ENCODE measurements at regions not wholly inside any gene's neighbourhood (a gene's known extent, or its start where the extent isn't known, plus 50 kb on each side); places are given as distances from the start of the nearest gene placed in this dataset.

DNA sequence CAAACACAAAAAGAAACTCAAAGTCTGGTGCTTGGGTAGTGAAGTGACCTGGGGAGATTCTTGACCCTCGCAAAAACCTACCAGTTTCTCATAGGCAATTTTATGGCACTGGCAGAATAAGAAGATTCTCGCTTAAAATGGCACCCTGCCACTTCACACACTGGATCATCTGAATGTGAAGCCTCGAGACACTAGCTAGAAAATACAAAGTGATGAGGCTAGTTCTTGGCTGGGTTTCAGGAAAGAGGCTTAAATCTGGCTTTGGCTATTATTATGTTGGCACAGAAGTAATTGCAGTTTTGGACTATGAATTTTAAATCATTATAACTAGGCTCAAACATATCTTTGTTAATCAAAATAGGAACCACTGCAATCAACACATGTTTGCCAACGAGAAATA, 634.7 kb upstream of the BOD1L1 start:
- H3K27ac ChIP-seq, result no peak overlapping the region
- H3K4me1 ChIP-seq, result no peaks in the 10 kb centered on the region
- H3K4me3 ChIP-seq, result no peak overlapping the region
- H3K36me3 ChIP-seq, result no peaks in the 10 kb centered on the region
- H3K9me3 ChIP-seq, result no peaks in the 10 kb centered on the region
- TF ChIP-seq EP300 (IDR thresholded peaks at IDR 0.05) (no peak), POLR2AphosphoS5 (IDR thresholded peaks at IDR 0.05) (no peak), POLR2A (IDR thresholded peaks at IDR 0.05) (no peak)
- TF ChIP-seq, protein P1, sequence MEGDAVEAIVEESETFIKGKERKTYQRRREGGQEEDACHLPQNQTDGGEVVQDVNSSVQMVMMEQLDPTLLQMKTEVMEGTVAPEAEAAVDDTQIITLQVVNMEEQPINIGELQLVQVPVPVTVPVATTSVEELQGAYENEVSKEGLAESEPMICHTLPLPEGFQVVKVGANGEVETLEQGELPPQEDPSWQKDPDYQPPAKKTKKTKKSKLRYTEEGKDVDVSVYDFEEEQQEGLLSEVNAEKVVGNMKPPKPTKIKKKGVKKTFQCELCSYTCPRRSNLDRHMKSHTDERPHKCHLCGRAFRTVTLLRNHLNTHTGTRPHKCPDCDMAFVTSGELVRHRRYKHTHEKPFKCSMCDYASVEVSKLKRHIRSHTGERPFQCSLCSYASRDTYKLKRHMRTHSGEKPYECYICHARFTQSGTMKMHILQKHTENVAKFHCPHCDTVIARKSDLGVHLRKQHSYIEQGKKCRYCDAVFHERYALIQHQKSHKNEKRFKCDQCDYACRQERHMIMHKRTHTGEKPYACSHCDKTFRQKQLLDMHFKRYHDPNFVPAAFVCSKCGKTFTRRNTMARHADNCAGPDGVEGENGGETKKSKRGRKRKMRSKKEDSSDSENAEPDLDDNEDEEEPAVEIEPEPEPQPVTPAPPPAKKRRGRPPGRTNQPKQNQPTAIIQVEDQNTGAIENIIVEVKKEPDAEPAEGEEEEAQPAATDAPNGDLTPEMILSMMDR (IDR thresholded peaks at IDR 0.05), result no peak
- no peak for DNase-seq (ENCODE audit: low spot score in 2 of 2)
- 47% methylated on average over 4 of the region's 4 CpGs for WGBS
- no peaks in the 10 kb centered on the region for H3K27me3 ChIP-seq

DNA sequence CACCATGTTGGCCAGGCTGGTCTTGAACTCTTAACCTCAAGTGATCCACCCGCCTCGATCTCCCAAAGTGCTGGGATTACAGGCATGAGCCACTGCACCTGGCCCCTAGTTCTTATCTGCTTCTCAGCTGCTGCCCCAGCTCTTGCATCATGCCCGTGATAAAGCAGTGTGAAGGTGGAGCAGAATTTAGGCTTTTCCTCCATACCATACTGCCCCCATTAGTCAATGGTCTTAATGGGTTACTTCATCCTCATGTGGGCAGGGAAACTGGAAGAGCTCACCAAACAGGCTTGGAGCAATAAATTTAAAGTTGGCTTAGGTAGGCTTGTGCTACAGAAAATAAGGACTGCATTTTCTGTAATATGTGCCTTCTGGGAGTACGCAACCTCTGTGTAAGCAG, 636.9 kb upstream of the BOD1L1 start:
- WGBS, result 83% methylated on average over 4 of the region's 4 CpGs
- TF ChIP-seq, protein P1 (IDR thresholded peaks at IDR 0.05), result no peak
- TF ChIP-seq EP300 (IDR thresholded peaks at IDR 0.05) (no peak), POLR2AphosphoS5 (IDR thresholded peaks at IDR 0.05) (no peak), POLR2A (IDR thresholded peaks at IDR 0.05) (no peak)
- H3K4me3 ChIP-seq, result no peak overlapping the region
- H3K4me1 ChIP-seq, result no peaks in the 10 kb centered on the region
- DNase-seq (ENCODE audit: low spot score in 2 of 2), result no peak
- H3K27me3 ChIP-seq, result no peaks in the 10 kb centered on the region
- no peak overlapping the region for H3K27ac ChIP-seq
- no peaks in the 10 kb centered on the region for H3K9me3 ChIP-seq
- no peaks in the 10 kb centered on the region for H3K36me3 ChIP-seq

DNA sequence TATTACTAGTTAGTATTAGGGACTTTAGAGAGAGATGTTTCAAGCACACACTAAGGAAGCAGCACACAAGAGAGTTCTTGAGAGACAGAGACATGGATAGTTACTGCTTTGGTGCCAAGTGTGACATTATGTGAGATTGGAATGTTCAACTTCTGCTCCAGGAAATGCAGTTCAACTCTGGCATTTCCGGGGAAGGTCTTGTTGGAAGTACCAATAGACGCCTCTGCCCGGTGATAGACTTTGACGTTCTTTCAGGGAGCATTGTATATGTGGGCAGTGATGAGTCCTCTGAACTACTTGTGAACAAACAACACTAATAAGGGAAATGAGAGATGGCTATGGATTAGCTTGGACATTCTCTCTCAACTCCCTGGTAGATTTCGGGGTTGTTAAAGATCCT, 638.1 kb upstream of the BOD1L1 start:
- Histone ChIP-seq H3K27me3 (no peaks in the 10 kb centered on the region), H3K4me3 (no peak overlapping the region), H3K36me3 (no peaks in the 10 kb centered on the region), H3K4me1 (no peaks in the 10 kb centered on the region), H3K27ac (no peak overlapping the region), H3K9me3 (no peaks in the 10 kb centered on the region)
- no peak for TF ChIP-seq EP300 (IDR thresholded peaks at IDR 0.05)
- TF ChIP-seq POLR2AphosphoS5 (IDR thresholded peaks at IDR 0.05), result no peak
- TF ChIP-seq, protein P1 (IDR thresholded peaks at IDR 0.05), result no peak
- no peak for TF ChIP-seq POLR2A (IDR thresholded peaks at IDR 0.05)
- DNase-seq (ENCODE audit: low spot score in 2 of 2), result no peak
- 92% methylated on average over 5 of the region's 5 CpGs for WGBS

DNA sequence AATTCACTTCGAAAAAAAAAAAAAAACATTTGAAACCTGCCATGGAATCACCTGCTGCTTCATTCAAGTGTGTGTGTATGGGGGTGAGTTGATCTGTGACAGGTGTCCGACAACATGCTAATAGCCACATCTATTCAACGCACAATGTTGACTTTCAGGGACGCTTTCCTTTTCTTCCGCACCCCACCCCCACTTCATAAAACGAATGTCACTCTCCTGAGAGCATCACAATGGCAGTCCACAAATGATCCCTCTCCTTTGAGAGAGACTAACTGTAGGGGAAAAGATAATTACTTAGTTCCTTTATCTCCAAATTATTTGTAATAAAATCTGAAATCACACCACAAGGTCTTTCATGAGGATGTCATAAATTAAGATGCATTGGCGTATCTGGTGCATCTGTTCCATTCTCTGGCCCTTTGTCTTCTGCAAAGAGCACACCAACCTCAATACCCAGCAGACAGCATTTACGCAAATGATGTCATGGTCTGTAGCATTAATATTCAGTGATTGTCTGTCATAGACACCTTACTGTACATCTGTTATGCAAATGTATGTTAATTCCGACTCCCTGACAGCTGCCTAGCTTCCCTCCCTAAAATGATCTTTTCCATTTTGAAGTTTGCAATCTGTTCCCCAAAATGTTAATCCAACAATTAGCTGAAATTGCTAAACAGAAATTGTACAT, 640.0 kb upstream of the BOD1L1 start:
- Histone ChIP-seq H3K27me3 (no peaks in the 10 kb centered on the region), H3K4me3 (no peak overlapping the region), H3K4me1 (no peaks in the 10 kb centered on the region), H3K36me3 (no peaks in the 10 kb centered on the region), H3K27ac (no peak overlapping the region), H3K9me3 (no peaks in the 10 kb centered on the region)
- TF ChIP-seq, protein P1 (IDR thresholded peaks at IDR 0.05), result no peak
- no peak for TF ChIP-seq EP300 (IDR thresholded peaks at IDR 0.05)
- no peak for TF ChIP-seq POLR2A (IDR thresholded peaks at IDR 0.05)
- no peak for TF ChIP-seq POLR2AphosphoS5 (IDR thresholded peaks at IDR 0.05)
- WGBS, result 91% methylated on average over 9 of the region's 9 CpGs
- no peak for DNase-seq (ENCODE audit: low spot score in 2 of 2)

DNA sequence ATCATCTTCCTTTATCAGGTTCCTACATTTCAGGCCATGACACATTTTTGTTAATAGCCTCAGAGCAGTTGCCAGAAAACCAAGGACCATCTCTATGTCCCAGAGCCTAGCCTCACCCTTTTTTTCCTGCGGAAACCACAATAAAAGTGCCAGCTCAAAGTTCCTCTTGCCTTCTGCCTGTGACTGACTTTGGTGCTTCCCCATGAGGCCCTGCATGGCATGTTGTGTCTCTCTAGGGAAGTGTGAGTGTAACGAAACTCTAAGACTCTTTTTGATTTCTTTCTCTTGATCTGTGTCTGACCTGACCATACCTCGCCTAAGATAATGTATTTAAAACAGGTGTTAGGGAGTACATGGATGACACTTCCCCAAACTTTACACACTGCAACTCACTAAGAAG, 642.3 kb upstream of the BOD1L1 start:
- TF ChIP-seq POLR2A (IDR thresholded peaks at IDR 0.05) (no peak), EP300 (IDR thresholded peaks at IDR 0.05) (no peak), POLR2AphosphoS5 (IDR thresholded peaks at IDR 0.05) (no peak)
- TF ChIP-seq, protein P1 (IDR thresholded peaks at IDR 0.05), result no peak
- Histone ChIP-seq H3K9me3 (no peaks in the 10 kb centered on the region), H3K4me3 (no peak overlapping the region), H3K27me3 (no peaks in the 10 kb centered on the region), H3K27ac (no peak overlapping the region), H3K36me3 (no peaks in the 10 kb centered on the region), H3K4me1 (no peaks in the 10 kb centered on the region)
- 52% methylated on average over 3 of the region's 3 CpGs for WGBS
- DNase-seq (ENCODE audit: low spot score in 2 of 2), result no peak
